Tongue (tissue), 1 donor: ENCODE measurements at regions not wholly inside any gene's neighbourhood (a gene's known extent, or its start where the extent isn't known, plus 50 kb on each side); places are given as distances from the start of the nearest gene placed in this dataset.

Experiments
- DNase-seq: peaks from one replicate; pipeline ENCODE4 v3.0.0-alpha.2; 2015

DNA sequence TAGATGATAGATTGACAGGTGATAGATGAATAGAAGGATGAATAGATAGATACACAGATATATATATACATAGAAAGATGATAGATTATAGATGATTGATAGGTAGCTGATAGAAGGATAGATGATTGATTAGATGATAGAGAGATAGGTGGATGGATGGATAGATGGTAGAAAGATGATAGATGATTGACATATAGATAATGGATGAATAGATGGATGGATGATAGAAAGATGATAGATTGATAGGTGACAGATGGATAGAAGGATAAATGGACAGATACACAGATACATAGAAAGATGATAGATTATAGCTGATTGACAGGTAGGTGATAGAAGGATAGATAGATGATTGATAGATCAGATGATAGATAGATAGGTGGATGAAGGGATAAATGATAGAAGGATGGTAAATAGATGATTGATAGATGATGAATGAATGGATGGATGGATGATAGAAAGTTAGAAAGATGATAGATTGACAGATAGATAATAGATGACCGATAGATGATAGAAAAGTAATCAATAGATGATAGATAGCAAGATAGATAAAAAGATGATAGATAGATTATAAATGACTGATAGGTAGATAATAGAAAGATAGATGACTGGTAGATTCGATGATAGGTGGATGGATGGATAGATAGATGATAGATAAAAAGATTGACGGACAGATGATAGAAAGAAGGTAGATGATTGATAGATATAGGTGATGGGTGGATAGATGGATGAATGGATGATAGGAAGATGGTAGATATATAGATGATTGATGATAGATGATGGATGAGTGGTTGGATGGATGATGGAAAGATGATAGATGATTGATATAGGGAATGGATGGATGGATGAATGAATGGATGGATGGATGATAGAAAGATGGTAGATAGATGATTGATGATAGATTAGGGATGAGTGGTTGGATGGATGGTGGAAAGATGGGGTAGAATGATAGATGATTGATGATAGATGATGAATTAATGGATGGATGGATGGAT is 80.4 kb downstream of the MICALL2 start:
- no peak for DNase-seq

DNA sequence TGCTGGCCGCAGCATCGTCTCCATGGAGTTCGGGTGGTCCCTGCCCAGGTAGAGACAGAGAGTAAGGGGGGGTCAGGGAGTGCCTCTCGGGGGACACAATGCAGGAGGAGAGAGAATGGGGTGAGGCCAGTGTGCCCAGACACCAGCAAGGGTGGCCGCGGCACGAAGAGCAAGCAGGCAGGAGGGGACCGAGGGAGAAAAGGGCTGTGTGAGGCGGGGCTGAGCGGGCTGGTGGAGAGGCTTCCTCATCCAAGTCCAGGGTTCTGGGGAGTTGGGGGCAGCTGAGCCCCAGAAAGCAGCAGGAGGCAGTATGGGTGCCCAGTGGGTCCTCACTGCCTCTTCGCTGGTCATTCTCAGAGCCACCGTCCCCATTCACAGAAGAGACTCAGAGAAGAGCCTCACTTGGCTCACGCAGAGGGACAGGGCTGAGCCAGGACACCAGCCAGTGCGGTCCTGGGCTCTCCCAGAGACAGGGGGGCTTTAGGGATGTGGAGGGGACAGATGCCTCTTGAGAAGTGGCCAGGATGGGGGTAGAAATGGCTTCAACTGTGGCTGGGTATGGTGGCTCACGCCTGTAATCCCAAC is 78.9 kb downstream of the MICALL2 start:
- no peak for DNase-seq

DNA sequence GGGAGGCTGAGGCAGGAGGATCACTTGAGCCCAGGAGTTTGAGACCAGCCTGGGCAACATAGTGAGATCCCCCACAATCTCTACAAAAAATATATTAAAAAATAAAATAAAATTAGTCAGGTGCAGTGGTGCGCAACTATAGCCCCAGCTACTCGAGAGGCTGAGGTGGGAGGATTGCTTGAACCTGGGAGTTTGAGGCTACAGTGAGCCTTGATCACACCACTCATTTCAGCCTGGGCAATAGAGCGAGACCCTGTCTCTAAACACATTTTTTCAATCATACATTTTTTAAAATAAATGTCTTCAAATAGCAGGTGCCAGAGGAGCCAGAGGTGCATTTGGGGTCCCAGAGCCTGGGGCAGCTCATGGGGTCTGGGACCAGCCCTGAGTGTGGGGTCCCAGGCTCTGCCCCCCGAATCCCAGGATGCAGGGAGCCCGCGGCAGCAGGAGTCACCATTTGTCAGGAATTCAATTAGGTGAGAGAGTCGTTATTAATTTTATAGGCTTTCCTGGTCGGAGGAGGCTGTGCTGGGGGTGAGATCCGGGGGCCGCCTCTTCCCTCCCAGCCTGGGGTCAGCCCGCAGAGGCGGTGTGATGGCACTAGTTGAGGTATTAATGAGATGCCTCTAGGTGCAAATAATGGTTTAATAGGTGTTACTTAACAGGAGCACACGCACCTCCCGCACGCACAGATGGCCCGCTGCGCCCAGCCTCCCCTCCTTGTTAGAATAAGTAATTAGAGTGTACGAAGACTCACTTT is 78.3 kb downstream of the MICALL2 start:
- DNase-seq: no peak

DNA sequence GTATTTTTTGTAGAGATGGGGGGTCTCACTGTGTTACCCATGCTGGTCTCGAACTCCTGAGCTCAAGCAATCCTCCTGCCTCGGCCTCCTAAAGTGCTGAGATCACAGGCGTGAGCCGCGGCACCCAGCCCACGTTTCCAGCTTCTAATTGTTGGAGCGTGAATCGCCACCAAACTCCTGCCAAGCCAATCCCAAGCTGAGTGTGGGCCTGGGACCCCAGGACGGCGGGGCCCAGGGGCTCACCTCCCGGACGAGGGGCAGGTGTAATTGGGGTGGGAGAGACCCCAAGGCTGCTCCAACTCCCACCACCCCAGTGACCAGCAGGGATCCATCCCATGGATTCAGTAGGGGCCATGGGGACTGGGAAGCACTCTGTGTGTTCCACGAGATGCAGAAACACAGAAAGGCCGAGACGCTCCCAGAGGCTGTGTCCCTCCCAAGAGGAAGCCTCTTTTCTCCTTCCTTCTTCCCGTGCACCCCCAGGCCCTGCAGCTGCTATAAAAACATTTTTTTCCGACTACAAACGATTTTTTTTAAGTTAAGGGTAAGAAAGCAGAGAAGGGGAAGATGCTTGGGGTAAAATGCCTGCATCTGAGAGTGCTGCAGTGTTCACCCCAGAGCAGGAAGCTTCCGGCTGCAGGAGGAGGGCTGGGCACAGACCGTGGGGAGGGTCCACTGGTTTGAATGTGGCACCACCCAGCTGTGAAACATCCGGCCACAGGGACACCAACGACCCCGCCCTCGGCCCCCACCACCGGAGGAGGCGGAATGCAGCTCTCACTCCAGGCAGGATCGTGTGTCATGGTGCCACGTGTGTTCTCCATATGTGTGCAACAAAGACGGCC is 76.5 kb downstream of the MICALL2 start:
- DNase-seq: no peak

DNA sequence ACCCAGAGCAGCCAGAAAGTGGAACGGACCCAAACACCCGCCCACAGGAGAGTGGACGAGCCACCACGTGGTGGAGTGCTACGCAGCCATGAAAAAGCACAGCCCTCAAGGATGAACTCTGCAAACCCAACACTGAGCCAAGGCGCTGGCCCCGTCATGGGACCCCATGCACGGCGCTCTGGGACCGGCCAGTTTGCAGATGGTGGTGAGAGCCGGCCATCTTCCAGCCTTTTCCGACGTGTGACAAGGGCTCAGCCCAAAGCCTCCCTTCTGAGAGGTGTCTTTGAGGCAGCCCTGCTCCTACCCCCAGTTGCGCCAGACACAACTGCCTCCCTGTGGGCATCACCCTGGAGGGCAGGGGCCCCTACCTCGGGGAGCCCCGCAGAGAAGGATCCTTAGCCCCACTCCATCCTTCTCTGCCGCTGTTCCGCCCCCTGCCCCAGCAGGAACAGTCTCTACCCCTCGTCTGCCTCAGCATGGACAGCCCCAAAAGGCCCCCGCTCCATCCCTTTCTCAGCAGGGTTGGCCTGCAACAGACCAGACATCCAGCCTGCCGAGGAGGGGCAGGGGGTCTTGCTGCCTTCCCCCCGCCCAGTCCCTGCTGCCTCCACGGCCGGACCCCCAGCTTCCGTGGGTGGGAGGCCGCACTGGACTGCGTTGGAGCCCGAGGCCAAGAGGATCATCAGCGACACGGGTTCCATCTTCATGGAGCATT is 75.7 kb downstream of the MICALL2 start:
- DNase-seq: no peak

DNA sequence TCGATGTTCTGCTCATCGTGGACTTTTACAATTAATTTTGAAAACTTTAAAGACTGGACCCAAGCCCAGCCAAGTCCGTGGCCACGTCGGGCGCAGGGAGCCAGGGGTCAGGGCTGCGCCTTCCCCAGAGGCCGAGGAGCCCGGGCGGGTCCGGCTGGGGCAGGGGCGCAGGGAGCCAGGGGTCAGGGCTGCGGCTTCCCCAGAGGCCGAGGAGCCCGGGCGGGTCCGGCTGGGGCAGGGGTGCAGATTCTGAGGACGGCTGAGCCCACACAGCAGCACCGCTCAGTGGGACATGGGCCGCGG is 75.2 kb downstream of the MICALL2 start:
- DNase-seq: no peak
